IMR-90 (cell line): ENCODE measurements at regions not wholly inside any gene's neighbourhood (a gene's known extent, or its start where the extent isn't known, plus 50 kb on each side); places are given as distances from the start of the nearest gene placed in this dataset.

Experiments used
- ATAC-seq: fragments of 200-7000 bp; cut with Tn5 transposase; 2 replicates; pipeline ENCODE4 v1.9.1; 2020; ENCODE audit warnings: low read depth, mild to moderate bottlenecking, moderate library complexity
- BruUV-seq: library from RNA; stranded (reverse); fragments of 400-500 nt; replicated peaks from 2 replicates; lab custom pipeline; 2021; lab: Mats Ljungman, UMichigan
- CTCF ChIA-PET: fragments of 300-600 bp; formaldehyde crosslinking; extraction: SDS; loops from one replicate; lab custom pipeline; 2021; ENCODE audit warnings: antibody characterized with exemption; lab: Yijun Ruan, JAX
- POLR2A ChIA-PET: fragments of 300-600 bp; sonication (Branson Sonifier 250); formaldehyde crosslinking; loops from one replicate; lab custom pipeline; 2022; ENCODE audit warnings: antibody characterized with exemption; ENCODE audit not compliant: unreplicated experiment; lab: Charles Lee
- DNase-seq: peaks from one replicate; pipeline ENCODE4 v3.0.0; 2013
- H2AFZ ChIP-seq: replicated peaks from 2 replicates; pipeline ENCODE3; 2013; ENCODE audit warnings: low read length, mild to moderate bottlenecking; ENCODE audit not compliant: poor library complexity
- H2AK5ac ChIP-seq: 2 replicates; pipeline ENCODE4 v1.6.1; 2013; ENCODE audit warnings: low read depth, low read length, inconsistent platforms
- H2AK9ac ChIP-seq: replicated peaks from 2 replicates; pipeline ENCODE3; 2013; ENCODE audit warnings: mild to moderate bottlenecking, low read depth, low read length, moderate library complexity; ENCODE audit not compliant: poor library complexity
- H2BK120ac ChIP-seq: 2 replicates; pipeline ENCODE4 v1.6.1; 2013; ENCODE audit warnings: low read depth, low read length, inconsistent platforms
- H2BK15ac ChIP-seq: 3 replicates; pipeline ENCODE4 v1.6.1; 2013; ENCODE audit warnings: low read depth, low read length, inconsistent platforms
- H2BK20ac ChIP-seq: 2 replicates; pipeline ENCODE4 v1.6.1; 2013; ENCODE audit warnings: low read depth, mild to moderate bottlenecking, inconsistent platforms, low read length, moderate library complexity
- H2BK5ac ChIP-seq: 2 replicates; pipeline ENCODE4 v1.6.1; 2013; ENCODE audit warnings: mild to moderate bottlenecking, low read depth, low read length, inconsistent platforms; ENCODE audit not compliant: poor library complexity, severe bottlenecking
- H3K14ac ChIP-seq: replicated peaks from 2 replicates; pipeline ENCODE4 v1.6.1; 2013; ENCODE audit warnings: low read depth, low read length, inconsistent platforms
- H3K18ac ChIP-seq: 2 replicates; pipeline ENCODE4 v1.6.1; 2013; ENCODE audit warnings: low read depth, low read length, control low read depth
- H3K23ac ChIP-seq: 2 replicates; pipeline ENCODE4 v1.6.1; 2013; ENCODE audit warnings: low read depth, low read length, inconsistent platforms
- H3K27ac ChIP-seq: 2 replicates; pipeline ENCODE4 v1.5.1; 2013; ENCODE audit warnings: mild to moderate bottlenecking, control low read depth, low read length; ENCODE audit not compliant: insufficient read depth
- H3K27me3 ChIP-seq: 2 replicates; pipeline ENCODE4 v1.6.1; 2013; ENCODE audit warnings: low read length; ENCODE audit not compliant: control insufficient read depth, insufficient read depth
- H3K36me3 ChIP-seq: 2 replicates; pipeline ENCODE4 v1.6.1; 2013; ENCODE audit warnings: low read length, mixed read lengths; ENCODE audit not compliant: control insufficient read depth, insufficient read depth
- H3K4ac ChIP-seq: 2 replicates; pipeline ENCODE4 v1.6.1; 2013; ENCODE audit warnings: low read depth, low read length, inconsistent platforms
- H3K4me1 ChIP-seq: 2 replicates; pipeline ENCODE4 v1.6.1; 2013; ENCODE audit warnings: low read length, mixed read lengths; ENCODE audit not compliant: control insufficient read depth, insufficient read depth
- H3K4me2 ChIP-seq: 2 replicates; pipeline ENCODE4 v1.6.1; 2013; ENCODE audit warnings: low read depth, mild to moderate bottlenecking, control low read depth, low read length, moderate library complexity
- H3K4me3 ChIP-seq: 2 replicates; pipeline ENCODE4 v1.5.1; 2013; ENCODE audit warnings: low read depth, mild to moderate bottlenecking, control low read depth, low read length, moderate library complexity; ENCODE audit not compliant: insufficient read depth
- H3K56ac ChIP-seq: 2 replicates; pipeline ENCODE4 v1.6.1; 2013; ENCODE audit warnings: low read length, inconsistent platforms; ENCODE audit not compliant: insufficient read depth; ENCODE audit errors: extremely low read depth
- H3K79me1 ChIP-seq, 2 experiments: 2 replicates each; pipeline ENCODE4 v1.6.1; 2013; ENCODE audit warnings: low read length in 2 of 2, inconsistent platforms in 1 of 2, low read depth in 1 of 2
- H3K9ac ChIP-seq: 2 replicates; pipeline ENCODE4 v1.6.1; 2013; ENCODE audit warnings: low read depth, low read length, control low read depth
- H3K9me1 ChIP-seq: 2 replicates; pipeline ENCODE4 v1.6.1; 2013; ENCODE audit warnings: low read length, inconsistent platforms; ENCODE audit not compliant: insufficient read depth
- H3K9me3 ChIP-seq: 2 replicates; pipeline ENCODE4 v1.6.1; 2013; ENCODE audit warnings: low read length; ENCODE audit not compliant: control insufficient read depth, insufficient read depth
- H4K20me1 ChIP-seq: 2 replicates; pipeline ENCODE4 v1.6.1; 2013; ENCODE audit warnings: low read length, inconsistent platforms; ENCODE audit not compliant: insufficient read depth
- H4K5ac ChIP-seq: 2 replicates; pipeline ENCODE4 v1.6.1; 2013; ENCODE audit warnings: mild to moderate bottlenecking, low read depth, low read length, control low read depth
- H4K8ac ChIP-seq, 2 experiments: 2 replicates each; pipeline ENCODE4 v1.6.1; 2013; ENCODE audit warnings: low read depth in 2 of 2, low read length in 2 of 2, control low read depth in 1 of 2, inconsistent platforms in 1 of 2
- H4K91ac ChIP-seq: 2 replicates; pipeline ENCODE4 v1.6.1; 2013; ENCODE audit warnings: low read depth, low read length, inconsistent platforms; ENCODE audit not compliant: insufficient read depth
- CEBPB ChIP-seq: IDR thresholded peaks from 2 replicates; pipeline ENCODE4 v1.6.1; 2012; ENCODE audit warnings: low read depth, low read length, improper control_type of control experiment
- CTCF ChIP-seq: conservative IDR thresholded peaks from 2 replicates; pipeline ENCODE4 v1.5.1; 2012; ENCODE audit warnings: mild to moderate bottlenecking, low read depth, low read length, improper control_type of control experiment
- ELK1 ChIP-seq: fragments of 150-350 bp; IDR thresholded peaks from 2 replicates; pipeline ENCODE4 v1.6.1; 2016; ENCODE audit warnings: low read depth, mild to moderate bottlenecking, low read length, moderate library complexity, borderline replicate concordance
- FOS ChIP-seq: fragments of 150-350 bp; IDR thresholded peaks from 2 replicates; pipeline ENCODE4 v1.6.1; 2016; ENCODE audit warnings: low read depth, low read length
- MAFK ChIP-seq: IDR thresholded peaks from 2 replicates; pipeline ENCODE4 v1.6.1; 2012; ENCODE audit warnings: low read depth, low read length, improper control_type of control experiment
- MAZ ChIP-seq: IDR thresholded peaks from 2 replicates; pipeline ENCODE4 v1.6.1; 2012; ENCODE audit warnings: low read depth, mild to moderate bottlenecking, low read length, improper control_type of control experiment, moderate library complexity, borderline replicate concordance
- NFE2L2 ChIP-seq: fragments of 150-350 bp; IDR thresholded peaks from 2 replicates; pipeline ENCODE4 v1.6.1; 2016; ENCODE audit warnings: low read depth, mild to moderate bottlenecking, low read length
- POLR2A ChIP-seq: IDR thresholded peaks from 2 replicates; pipeline ENCODE4 v1.6.1; 2012; ENCODE audit warnings: mild to moderate bottlenecking, low read depth, low read length
- RAD21 ChIP-seq: IDR thresholded peaks from 2 replicates; pipeline ENCODE4 v1.6.1; 2012; ENCODE audit warnings: low read length, improper control_type of control experiment
- RCOR1 ChIP-seq: IDR thresholded peaks from 2 replicates; pipeline ENCODE4 v1.6.1; 2012; ENCODE audit warnings: mild to moderate bottlenecking, low read length, improper control_type of control experiment; ENCODE audit not compliant: insufficient replicate concordance
- RFX5 ChIP-seq: IDR thresholded peaks from 2 replicates; pipeline ENCODE4 v1.8.0; 2012; ENCODE audit warnings: low read depth, mild to moderate bottlenecking, low read length, moderate library complexity
- SMC3 ChIP-seq: fragments of 150-350 bp; IDR thresholded peaks from 2 replicates; pipeline ENCODE4 v1.6.1; 2016; ENCODE audit warnings: low read depth, mild to moderate bottlenecking, antibody characterized with exemption, low read length, moderate library complexity
- USF2 ChIP-seq: fragments of 150-350 bp; IDR thresholded peaks from 2 replicates; pipeline ENCODE4 v1.6.1; 2017; ENCODE audit warnings: mild to moderate bottlenecking, antibody characterized with exemption, low read length, low read depth
- WGBS, 2 experiments: methylation state at CpG; one replicate each; pipeline versions ENCODE4 v1.1.5 to v1.1.7; 2013; ENCODE audit warnings: missing lambda C conversion rate in 2 of 2; ENCODE audit not compliant: insufficient read length in 1 of 2; ENCODE audit errors: extremely low coverage in 2 of 2; 5-methylcytosine and 5-hydroxymethylcytosine counted together
- dilution Hi-C: fragments of 300-500 bp; cut with HindIII; formaldehyde crosslinking; loops from one replicate; pipeline ENCODE4 v1.14.3; 2018; ENCODE audit warnings: low sequenced_read_pairs; ENCODE audit not compliant: unreplicated experiment
- in situ Hi-C: fragments of 300-500 bp; cut with MboI; formaldehyde crosslinking; loops from 3 replicates; pipeline ENCODE4 v1.14.3; 2019; ENCODE audit warnings: low sequenced_read_pairs, inconsistent platforms, mixed read lengths
- intact Hi-C: fragments of 100-400 bp; cut with micrococcal nuclease; formaldehyde crosslinking; loops from 2 replicates; pipeline ENCODE4 v1.10.0; 2022

GRCh38 chr5:53418826-53419658 is 61.4 kb upstream of the FST start:
- Histone ChIP-seq H3K79me1 (peaks cover 3 to 20% of the 10 kb centered on the region in 2 experiments; a peak in 3 of 4 replicates), H3K4me1 (peaks cover 27% of the 10 kb centered on the region), H3K14ac (peak overlapping the region; percentile 98), H3K23ac (peak overlapping the region; percentile 97), H3K36me3 (no peaks in the 10 kb centered on the region), H3K27ac (peak overlapping the region; percentile 97), H2BK120ac (peak overlapping the region; percentile 100), H2BK20ac (peak overlapping the region; percentile 99), H3K9me1 (peaks cover 13% of the 10 kb centered on the region), H3K4me2 (peak overlapping the region; percentile 36; the same call in 1 of the 2 replicates), H3K56ac (peak overlapping the region; percentile 100), H3K4ac (peak overlapping the region; percentile 99), H3K4me3 (no peak overlapping the region), H4K8ac (peak overlapping the region; percentile 92 to 98), H3K9me3 (no peaks in the 10 kb centered on the region), H3K27me3 (no peaks in the 10 kb centered on the region), H4K91ac (peak overlapping the region; percentile 99), H2AFZ (no peak overlapping the region), H3K18ac (peak overlapping the region; percentile 100), H2AK5ac (peak overlapping the region; percentile 100), H2BK5ac (peak overlapping the region; percentile 100), H2AK9ac (no peak overlapping the region), H2BK15ac (peak overlapping the region; percentile 99; the same call in 2 of the 3 replicates), H3K9ac (peak overlapping the region; percentile 55; the same call in 1 of the 2 replicates), H4K20me1 (no peaks in the 10 kb centered on the region), H4K5ac (peak overlapping the region; percentile 100)
- POLR2A ChIA-PET: interaction anchor here (0.7 kb wide), 1 partner anchor 55 kb away, joined by 3 read pairs; no protein-coding TSS in a partner anchor
- BruUV-seq: no TSS peak
- in situ Hi-C loops: no loop called here
- no CpG with 5 or more reads among the region's 5 CpGs for WGBS, 2 experiments
- intact Hi-C loops: loop anchor here (2.0 kb wide), 1 partner anchor 56 kb away; no protein-coding TSS in a partner anchor
- DNase-seq: peak; percentile 99
- dilution Hi-C loops: no loop called here
- CTCF ChIA-PET: interaction anchor here (0.6 kb wide), 1 partner anchor 65 kb away, joined by 6 read pairs; no protein-coding TSS in a partner anchor
- peak; percentile 70 for ATAC-seq
- no peak for TF ChIP-seq RCOR1
- no peak for TF ChIP-seq ELK1
- TF ChIP-seq RAD21: peak; percentile 19; the same call in 1 of the 2 replicates
- no peak for TF ChIP-seq USF2
- peak; percentile 14; the same call in 1 of the 2 replicates for TF ChIP-seq RFX5
- TF ChIP-seq FOS: peak; percentile 95
- TF ChIP-seq MAFK: peak; percentile 2; the same call in 1 of the 2 replicates
- peak; percentile 62; the same call in 1 of the 2 replicates for TF ChIP-seq POLR2A
- peak; percentile 4 for TF ChIP-seq SMC3
- TF ChIP-seq MAZ: no peak
- TF ChIP-seq CTCF: no peak
- peak; percentile 31; the same call in 1 of the 2 replicates for TF ChIP-seq NFE2L2
- peak; percentile 95 for TF ChIP-seq CEBPB
